WTC11 (cell line): ENCODE measurements at regions not wholly inside any gene's neighbourhood (a gene's known extent, or its start where the extent isn't known, plus 50 kb on each side); places are given as distances from the start of the nearest gene placed in this dataset.

Source experiments
- AFF4 ChIP-seq: sonication (generic); formaldehyde crosslinking; IDR thresholded peaks from 2 replicates; pipeline ENCODE4 v1.8.1; 2023; ENCODE audit warnings: mild to moderate bottlenecking, missing genetic modification reagents, borderline replicate concordance
- CBFB ChIP-seq: sonication (generic); formaldehyde crosslinking; IDR thresholded peaks from 2 replicates; pipeline ENCODE4 v1.8.1; 2022; ENCODE audit warnings: mild to moderate bottlenecking, low read depth, missing genetic modification reagents
- CTCF ChIP-seq: fragments of 200-600 bp; IDR thresholded peaks from 2 replicates; pipeline ENCODE4 v1.8.0; 2022; ENCODE audit warnings: antibody characterized with exemption
- ESRRA ChIP-seq: sonication (generic); formaldehyde crosslinking; IDR thresholded peaks from 2 replicates; pipeline ENCODE4 v1.8.1; 2022; ENCODE audit warnings: mild to moderate bottlenecking, missing genetic modification reagents, borderline replicate concordance
- ETV6 ChIP-seq: sonication (generic); formaldehyde crosslinking; IDR thresholded peaks from 2 replicates; pipeline ENCODE4 v1.8.1; 2022; ENCODE audit warnings: mild to moderate bottlenecking, missing genetic modification reagents
- FOXK1 ChIP-seq: sonication (generic); formaldehyde crosslinking; IDR thresholded peaks from 2 replicates; pipeline ENCODE4 v1.8.0; 2022; ENCODE audit warnings: mild to moderate bottlenecking, moderate library complexity, missing genetic modification reagents
- JUN ChIP-seq: sonication (generic); formaldehyde crosslinking; IDR thresholded peaks from 2 replicates; pipeline ENCODE4 v1.8.0; 2023; ENCODE audit warnings: mild to moderate bottlenecking, missing genetic modification reagents
- MXD4 ChIP-seq: fragments of 250-450 bp; sonication (Bioruptor Pico); IDR thresholded peaks from 2 replicates; pipeline ENCODE4 v1.8.0; 2021; ENCODE audit warnings: mild to moderate bottlenecking, moderate library complexity, borderline replicate concordance
- TCF7 ChIP-seq: sonication (generic); formaldehyde crosslinking; IDR thresholded peaks from 2 replicates; pipeline ENCODE4 v1.8.0; 2022; ENCODE audit warnings: mild to moderate bottlenecking, low read depth, missing genetic modification reagents, moderate library complexity
- USF1 ChIP-seq: sonication (generic); formaldehyde crosslinking; IDR thresholded peaks from 2 replicates; pipeline ENCODE4 v1.8.0; 2022; ENCODE audit warnings: mild to moderate bottlenecking, missing genetic modification reagents
- ZBTB21 ChIP-seq: sonication (generic); formaldehyde crosslinking; IDR thresholded peaks from 2 replicates; pipeline ENCODE4 v1.8.1; 2023; ENCODE audit warnings: mild to moderate bottlenecking, missing genetic modification reagents, borderline replicate concordance
- ZMAT4 ChIP-seq: fragments of 250-450 bp; sonication (Bioruptor Pico); IDR thresholded peaks from 2 replicates; pipeline ENCODE4 v1.9.0; 2021; ENCODE audit warnings: mild to moderate bottlenecking

GRCh38 chr3:160139291-160139690 lies 85.9 kb upstream of the C3orf80 start:
- no peak for TF ChIP-seq CTCF
- no peak for TF ChIP-seq TCF7
- no peak for TF ChIP-seq USF1 (CRISPR knock-in tag)
- TF ChIP-seq MXD4 (CRISPR knock-in tag), result no peak
- TF ChIP-seq ETV6 (CRISPR knock-in tag), result no peak
- TF ChIP-seq AFF4 (CRISPR knock-in tag), result no peak
- no peak for TF ChIP-seq FOXK1 (CRISPR knock-in tag)
- no peak for TF ChIP-seq ZMAT4 (CRISPR knock-in tag)
- no peak for TF ChIP-seq CBFB (CRISPR knock-in tag)
- no peak for TF ChIP-seq JUN (CRISPR knock-in tag)
- no peak for TF ChIP-seq ESRRA (CRISPR knock-in tag)
- TF ChIP-seq ZBTB21 (CRISPR knock-in tag), result no peak
